SK-MEL-5 (cell line): ENCODE measurements at regions not wholly inside any gene's neighbourhood (a gene's known extent, or its start where the extent isn't known, plus 50 kb on each side); places are given as distances from the start of the nearest gene placed in this dataset.

Source experiments
- DNase-seq: peaks from one replicate; pipeline ENCODE4 v3.0.0-alpha.2; 2016; ENCODE audit warnings: low read depth, low spot score
- in situ Hi-C: cut with HindIII; loops from 2 replicates; pipeline ENCODE4 v1.10.0; 2016; ENCODE audit warnings: low sequenced_read_pairs, high pct_unique_total_duplicates, low pct_unique_long_range_greater_than_20kb

DNA sequence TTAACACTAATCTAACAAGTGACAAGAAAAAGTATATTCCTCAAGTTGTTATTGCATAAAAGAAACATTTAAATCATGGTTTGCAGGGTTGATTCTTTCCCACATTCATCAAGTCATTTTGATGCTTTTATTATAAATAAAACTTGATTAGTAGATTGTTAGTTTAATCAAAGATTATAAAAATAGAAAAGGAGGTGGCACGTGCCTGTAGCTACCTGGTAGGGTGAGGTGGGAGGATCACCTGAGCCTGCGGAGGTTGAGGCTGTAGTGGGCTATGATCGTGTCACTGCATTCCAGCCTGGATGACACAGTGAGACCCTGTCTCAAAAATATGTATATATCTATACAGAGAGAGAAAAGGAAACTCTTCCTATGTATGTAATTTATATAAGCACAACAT is 433.2 kb upstream of the RGS6 start:
- DNase-seq = no peak
- in situ Hi-C loops = no loop called here

- in situ Hi-C loops = no loop called here
- no peak for DNase-seq
Measured at GRCh38 chr14:71507681-71508080, 424.5 kb upstream of the RGS6 start.

- no peak for DNase-seq
- in situ Hi-C loops = no loop called here
Measured at GRCh38 chr14:71508901-71509300, 423.3 kb upstream of the RGS6 start.

GRCh38 chr14:71511152-71511551 is 421.1 kb upstream of the RGS6 start:
- in situ Hi-C loops = no loop called here

GRCh38 chr14:71514941-71515919 is 417.0 kb upstream of the RGS6 start:
- in situ Hi-C loops = no loop called here

More at GRCh38 chr14:71511152-71511551, 421.1 kb upstream of the RGS6 start:
- DNase-seq = no peak

DNA sequence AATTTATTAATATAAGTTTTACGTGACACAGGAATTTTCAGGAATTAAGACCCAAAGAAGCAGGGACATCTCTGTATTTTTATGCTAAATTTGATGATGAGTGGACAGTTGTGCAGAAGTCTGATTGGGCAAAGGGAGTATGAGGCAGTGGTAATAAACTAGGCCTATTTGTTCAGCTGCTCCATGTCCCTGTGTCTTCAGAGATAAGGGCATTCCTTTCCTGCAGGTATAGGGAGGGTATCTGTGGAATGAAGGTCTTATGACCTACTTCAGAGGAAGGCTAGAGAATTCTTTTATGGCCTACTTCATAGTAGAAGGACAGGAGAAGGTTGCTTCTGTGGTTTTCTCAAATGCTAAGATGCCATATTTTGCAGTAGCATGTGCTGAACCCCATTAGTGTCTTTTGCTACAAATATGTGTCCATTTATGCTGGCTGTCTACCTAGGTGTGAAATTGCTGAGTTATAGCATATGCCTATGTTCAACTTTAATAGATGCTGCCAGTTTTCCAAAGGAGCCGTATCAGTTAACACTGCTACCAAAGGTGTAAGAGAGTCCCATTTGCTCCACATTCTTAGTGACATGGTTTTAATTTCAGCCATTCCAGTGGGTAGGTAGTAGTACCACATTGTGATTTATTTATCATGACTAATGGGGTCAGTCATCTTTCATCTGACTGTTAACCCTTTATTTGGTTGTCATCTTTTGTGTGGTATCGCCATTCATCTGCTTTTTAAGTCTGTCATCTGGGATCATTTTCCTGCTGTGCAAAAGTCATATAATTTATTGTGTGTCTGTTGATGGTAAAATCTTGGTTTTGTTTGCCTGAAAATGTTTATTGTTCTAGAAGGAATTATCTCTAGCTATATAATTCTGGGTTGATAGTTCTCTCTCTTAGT is 410.7 kb upstream of the RGS6 start:
- no peak for DNase-seq
- in situ Hi-C loops = no loop called here

More at GRCh38 chr14:71514941-71515919, 417.0 kb upstream of the RGS6 start:
- no peak for DNase-seq

GRCh38 chr14:71523630-71524319 is 408.5 kb upstream of the RGS6 start:
- in situ Hi-C loops = no loop called here
- DNase-seq = no peak

- DNase-seq = no peak
- in situ Hi-C loops = no loop called here
Measured at GRCh38 chr14:71524320-71524982, 407.8 kb upstream of the RGS6 start.

GRCh38 chr14:71525663-71526221 is 406.5 kb upstream of the RGS6 start:
- DNase-seq = no peak
- in situ Hi-C loops = no loop called here

- no peak for DNase-seq
- in situ Hi-C loops = no loop called here
Measured at GRCh38 chr14:71526388-71526787, 405.8 kb upstream of the RGS6 start.

- no peak for DNase-seq
- in situ Hi-C loops = no loop called here
Measured at GRCh38 chr14:71527838-71528237, 404.4 kb upstream of the RGS6 start.

DNA sequence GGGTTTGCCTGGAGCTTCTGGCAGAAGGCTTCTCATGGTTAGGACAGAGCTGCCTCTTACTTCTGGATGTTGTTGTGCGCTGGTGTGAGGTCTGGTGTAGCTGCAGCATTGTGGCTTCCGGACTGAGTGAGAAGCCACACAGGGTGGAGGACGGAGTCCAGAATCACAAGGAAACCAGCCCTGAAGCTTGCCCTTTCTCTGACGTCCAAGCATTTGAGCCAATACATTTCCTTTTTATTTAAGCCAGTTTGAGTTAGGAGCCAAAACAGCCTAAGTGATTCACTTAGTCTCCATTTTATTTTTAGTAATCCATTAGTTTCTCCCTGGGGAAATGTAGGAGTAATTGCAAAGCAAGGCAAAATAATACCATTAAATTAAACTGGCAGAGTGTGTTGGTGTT is 402.4 kb upstream of the RGS6 start:
- in situ Hi-C loops = no loop called here
- DNase-seq = no peak

GRCh38 chr14:71532344-71532743 is 399.9 kb upstream of the RGS6 start:
- in situ Hi-C loops = no loop called here
- peak; percentile 43 for DNase-seq

DNA sequence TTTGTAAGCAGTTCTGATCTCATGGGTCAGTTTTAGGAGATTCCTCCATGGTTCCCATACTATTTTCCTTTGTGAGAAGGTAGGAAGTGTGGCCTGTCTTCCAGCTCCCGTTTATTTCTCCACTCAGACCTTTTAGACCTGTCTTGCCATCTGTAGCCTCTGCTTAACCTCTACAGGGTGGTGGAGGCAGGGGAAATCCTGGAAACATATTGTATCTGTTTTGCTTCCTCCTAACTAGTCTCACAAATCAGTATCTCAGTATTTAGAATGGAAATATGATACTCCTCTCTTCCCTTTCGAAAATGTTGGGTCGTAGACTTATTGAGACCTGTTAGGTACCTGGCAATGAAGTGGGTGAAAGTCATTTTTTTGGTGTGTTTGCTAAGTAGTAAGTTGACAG is 399.4 kb upstream of the RGS6 start:
- in situ Hi-C loops = no loop called here
- DNase-seq = no peak

- in situ Hi-C loops = no loop called here
Measured at GRCh38 chr14:71533390-71533789, 398.8 kb upstream of the RGS6 start.

GRCh38 chr14:71533800-71534199 is 398.4 kb upstream of the RGS6 start:
- in situ Hi-C loops = no loop called here
- no peak for DNase-seq

More at GRCh38 chr14:71533390-71533789, 398.8 kb upstream of the RGS6 start:
- no peak for DNase-seq

DNA sequence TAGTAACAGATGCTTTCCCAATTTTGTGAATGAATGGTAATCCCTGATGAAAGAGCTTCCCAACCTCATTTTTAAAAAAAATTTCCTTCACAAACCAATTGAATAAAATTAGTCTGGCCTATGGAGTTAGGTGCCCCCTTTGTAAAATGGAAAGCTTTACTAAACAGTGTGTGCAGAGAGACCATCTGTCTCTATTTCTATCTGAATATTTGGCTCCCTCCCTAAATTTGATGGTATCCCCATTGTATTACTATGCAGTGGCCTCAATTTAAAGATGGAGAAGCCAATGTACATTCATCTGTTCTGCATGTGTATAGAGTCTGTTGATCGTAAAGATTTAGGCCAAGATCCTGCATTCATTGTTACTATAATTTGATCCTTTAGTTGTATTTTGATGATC is 397.7 kb upstream of the RGS6 start:
- in situ Hi-C loops = no loop called here
- no peak for DNase-seq
